ENCODE measurements at regions not wholly inside any gene's neighbourhood (a gene's known extent, or its start where the extent isn't known, plus 50 kb on each side); places are given as distances from the start of the nearest gene placed in this dataset.

- TF ChIP-seq, protein P1, sequence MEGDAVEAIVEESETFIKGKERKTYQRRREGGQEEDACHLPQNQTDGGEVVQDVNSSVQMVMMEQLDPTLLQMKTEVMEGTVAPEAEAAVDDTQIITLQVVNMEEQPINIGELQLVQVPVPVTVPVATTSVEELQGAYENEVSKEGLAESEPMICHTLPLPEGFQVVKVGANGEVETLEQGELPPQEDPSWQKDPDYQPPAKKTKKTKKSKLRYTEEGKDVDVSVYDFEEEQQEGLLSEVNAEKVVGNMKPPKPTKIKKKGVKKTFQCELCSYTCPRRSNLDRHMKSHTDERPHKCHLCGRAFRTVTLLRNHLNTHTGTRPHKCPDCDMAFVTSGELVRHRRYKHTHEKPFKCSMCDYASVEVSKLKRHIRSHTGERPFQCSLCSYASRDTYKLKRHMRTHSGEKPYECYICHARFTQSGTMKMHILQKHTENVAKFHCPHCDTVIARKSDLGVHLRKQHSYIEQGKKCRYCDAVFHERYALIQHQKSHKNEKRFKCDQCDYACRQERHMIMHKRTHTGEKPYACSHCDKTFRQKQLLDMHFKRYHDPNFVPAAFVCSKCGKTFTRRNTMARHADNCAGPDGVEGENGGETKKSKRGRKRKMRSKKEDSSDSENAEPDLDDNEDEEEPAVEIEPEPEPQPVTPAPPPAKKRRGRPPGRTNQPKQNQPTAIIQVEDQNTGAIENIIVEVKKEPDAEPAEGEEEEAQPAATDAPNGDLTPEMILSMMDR (IDR thresholded peaks at IDR 0.05): no peak
- no peak for TF ChIP-seq ZFX (IDR thresholded peaks at IDR 0.05; ENCODE audit: borderline replicate concordance)
Measured at GRCh38 chr5:92064993-92065392, 681.9 kb upstream of the ARRDC3 start.
